Natural killer cell (primary cell): ENCODE measurements at regions not wholly inside any gene's neighbourhood (a gene's known extent, or its start where the extent isn't known, plus 50 kb on each side); places are given as distances from the start of the nearest gene placed in this dataset.
"Not testable (repeated sequence)": the region's sequence is repeated elsewhere in the genome, so short reads cannot be mapped to it uniquely, and the experiment has no call there.

Experiments
- ATAC-seq, 3 donors: fragments of 150-1000 bp in 2 of 3; fragments of 200-7000 bp in 1 of 3; cut with Tn5 transposase; 1 replicate in 1 of 3; 2 replicates in 2 of 3; pipeline ENCODE4 v1.10.0; 2021; ENCODE audit warnings: mild to moderate bottlenecking in 2 of 3, moderate library complexity in 2 of 3
- DNase-seq, 2 donors: peaks; one replicate each; pipeline versions ENCODE4 v3.0.0 to v3.0.0-alpha.2; 2013 to 2021; ENCODE audit warnings: mixed read lengths in 1 of 2
- H3K27ac ChIP-seq: one replicate; pipeline ENCODE4 v1.5.1; 2013; ENCODE audit warnings: mild to moderate bottlenecking, low read length
- H3K27me3 ChIP-seq: one replicate; pipeline ENCODE4 v1.6.1; 2013; ENCODE audit warnings: low read length; ENCODE audit not compliant: control insufficient read depth, insufficient read depth
- H3K36me3 ChIP-seq: one replicate; pipeline ENCODE4 v1.6.1; 2013; ENCODE audit warnings: low read length; ENCODE audit not compliant: control insufficient read depth, insufficient read depth
- H3K4me1 ChIP-seq: one replicate; pipeline ENCODE4 v1.6.1; 2013; ENCODE audit warnings: low read length; ENCODE audit not compliant: control insufficient read depth, insufficient read depth
- H3K4me3 ChIP-seq: one replicate; pipeline ENCODE4 v1.5.1; 2013; ENCODE audit warnings: low read length
- H3K9me3 ChIP-seq: one replicate; pipeline ENCODE4 v1.6.1; 2013; ENCODE audit warnings: low read length; ENCODE audit not compliant: control insufficient read depth, insufficient read depth
- H3K27ac Mint-ChIP-seq, 2 donors: one replicate each; pipeline ENCODE4 v1.8.0; 2022; ENCODE audit warnings: mild to moderate bottlenecking in 2 of 2, mixed read lengths in 2 of 2, moderate library complexity in 1 of 2
- H3K27me3 Mint-ChIP-seq, 2 donors: one replicate each; pipeline ENCODE4 v1.8.0; 2022; ENCODE audit warnings: low read depth in 2 of 2, mixed read lengths in 2 of 2
- H3K36me3 Mint-ChIP-seq: one replicate; pipeline ENCODE4 v1.8.0; 2022; ENCODE audit warnings: mixed read lengths
- H3K4me1 Mint-ChIP-seq, 2 donors: one replicate each; pipeline ENCODE4 v1.8.0; 2022; ENCODE audit warnings: mixed read lengths in 2 of 2
- H3K4me3 Mint-ChIP-seq: one replicate; pipeline ENCODE4 v1.8.0; 2022; ENCODE audit warnings: mild to moderate bottlenecking, moderate library complexity, mixed read lengths
- H3K9me3 Mint-ChIP-seq, 2 donors: one replicate each; pipeline ENCODE4 v1.8.0; 2022; ENCODE audit warnings: mixed read lengths in 2 of 2
- WGBS: methylation state at CpG from one replicate; pipeline ENCODE4 v1.1.7; 2013; ENCODE audit warnings: missing lambda C conversion rate; ENCODE audit not compliant: insufficient coverage; 5-methylcytosine and 5-hydroxymethylcytosine counted together
- intact Hi-C: fragments of 100-400 bp; cut with micrococcal nuclease; formaldehyde crosslinking; loops from one replicate; pipeline ENCODE4 v1.14.2; 2022

DNA sequence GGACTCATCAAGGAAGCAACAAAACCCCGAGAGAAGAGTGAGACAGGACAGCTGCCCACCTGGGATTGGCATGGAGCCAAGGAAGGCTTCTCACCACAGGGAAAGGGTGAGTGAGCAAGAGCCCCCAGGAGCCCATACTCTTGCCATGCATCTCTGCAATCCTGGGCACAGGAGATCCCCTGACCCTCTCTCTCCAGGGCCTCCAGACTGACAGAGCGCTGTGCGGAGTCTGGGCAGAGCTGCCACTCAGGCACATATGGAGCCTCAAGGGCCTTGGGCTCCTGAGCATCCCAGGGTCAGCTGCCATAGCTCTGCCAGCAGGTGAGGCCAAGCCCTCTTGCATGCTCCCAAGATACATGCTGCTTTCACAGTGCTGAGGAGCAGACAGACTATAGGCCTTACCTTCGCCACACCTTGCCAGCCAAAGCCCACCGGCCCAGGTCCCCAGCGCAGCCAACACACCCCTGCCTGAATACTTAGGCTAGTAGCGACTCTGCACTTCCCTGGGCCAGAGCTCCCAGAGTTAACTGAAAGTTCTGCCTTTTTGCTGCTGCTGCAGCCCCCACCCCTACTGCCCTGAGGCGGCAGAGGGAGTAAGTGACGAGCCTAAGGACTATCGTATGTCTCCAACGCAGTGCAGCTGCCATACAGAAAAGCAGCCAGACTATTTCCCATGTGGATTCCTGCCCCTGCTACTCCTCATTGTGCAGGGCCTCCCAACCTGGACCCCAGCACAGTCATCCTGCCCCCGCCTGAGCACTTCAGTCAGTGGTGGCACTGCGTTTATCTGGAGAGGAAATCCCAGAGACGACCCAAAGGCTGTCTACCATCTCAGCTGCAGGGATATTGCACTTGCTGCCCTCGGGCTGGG lies 251.6 kb downstream of the SPATA31A6 start:
- H3K9me3 ChIP-seq, H3K4me3 ChIP-seq, H3K27ac ChIP-seq, H3K4me1 ChIP-seq, H3K27me3 ChIP-seq, H3K27ac Mint-ChIP-seq, H3K36me3 ChIP-seq, H3K36me3 Mint-ChIP-seq, H3K4me1 Mint-ChIP-seq, H3K9me3 Mint-ChIP-seq, intact Hi-C loops, H3K27me3 Mint-ChIP-seq, H3K4me3 Mint-ChIP-seq, ATAC-seq, DNase-seq: not testable (repeated sequence)
- WGBS, result 71% methylated on average over 14 of the region's 15 CpGs

GRCh38 chr9:42435715-42436342 lies 252.4 kb downstream of the SPATA31A6 start:
- 85% methylated on average over 2 of the region's 4 CpGs for WGBS
- H3K27ac ChIP-seq, H3K9me3 ChIP-seq, DNase-seq, H3K4me3 ChIP-seq, H3K27me3 ChIP-seq, H3K4me1 Mint-ChIP-seq, H3K9me3 Mint-ChIP-seq, H3K4me3 Mint-ChIP-seq, intact Hi-C loops, H3K27ac Mint-ChIP-seq, ATAC-seq, H3K36me3 Mint-ChIP-seq, H3K4me1 ChIP-seq, H3K27me3 Mint-ChIP-seq, H3K36me3 ChIP-seq: not testable (repeated sequence)

DNA sequence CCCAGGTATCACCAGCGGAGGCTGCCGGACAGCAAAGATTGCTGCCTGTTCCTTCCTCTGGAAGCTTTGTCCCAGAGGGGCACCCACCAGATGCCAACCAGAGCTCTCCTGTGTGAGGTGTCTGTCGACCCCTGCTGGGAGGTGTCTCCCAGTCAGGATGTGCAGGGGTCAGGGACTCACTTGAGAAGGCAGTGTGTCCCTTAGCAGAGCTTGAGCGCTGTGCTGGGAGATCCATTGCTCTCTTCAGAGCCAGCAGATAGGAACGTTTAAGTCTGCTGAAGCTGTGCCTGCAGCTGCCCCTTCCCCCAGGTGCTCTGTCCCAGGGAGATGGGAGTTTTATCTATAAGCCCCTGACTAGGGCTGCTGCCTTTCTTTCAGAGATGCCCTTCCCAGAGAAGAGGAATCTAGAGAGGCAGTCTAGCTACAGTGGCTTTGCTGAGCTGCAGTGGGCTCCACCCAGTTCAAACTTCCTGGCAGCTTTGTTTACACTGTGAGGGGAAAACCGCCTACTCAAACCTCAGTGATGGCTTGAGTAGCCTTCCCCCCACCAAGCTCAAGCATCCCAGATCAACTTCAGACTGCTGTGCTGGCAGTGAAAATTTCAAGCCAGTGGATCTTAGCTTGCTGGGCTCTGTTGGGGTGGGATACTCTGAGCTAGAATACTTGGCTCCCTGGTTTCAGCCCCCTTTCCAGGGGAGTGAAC lies 253.7 kb downstream of the SPATA31A6 start:
- H3K4me3 Mint-ChIP-seq, intact Hi-C loops, H3K36me3 ChIP-seq, H3K27ac ChIP-seq, DNase-seq, H3K27me3 Mint-ChIP-seq, H3K27ac Mint-ChIP-seq, H3K9me3 Mint-ChIP-seq, H3K4me1 ChIP-seq, H3K9me3 ChIP-seq, H3K4me3 ChIP-seq, H3K36me3 Mint-ChIP-seq, H3K4me1 Mint-ChIP-seq, H3K27me3 ChIP-seq: not testable (repeated sequence)
- WGBS, result 60% methylated on average over 2 of the region's 6 CpGs
- ATAC-seq, result peak in 1 of 3 donors; percentile 36

DNA sequence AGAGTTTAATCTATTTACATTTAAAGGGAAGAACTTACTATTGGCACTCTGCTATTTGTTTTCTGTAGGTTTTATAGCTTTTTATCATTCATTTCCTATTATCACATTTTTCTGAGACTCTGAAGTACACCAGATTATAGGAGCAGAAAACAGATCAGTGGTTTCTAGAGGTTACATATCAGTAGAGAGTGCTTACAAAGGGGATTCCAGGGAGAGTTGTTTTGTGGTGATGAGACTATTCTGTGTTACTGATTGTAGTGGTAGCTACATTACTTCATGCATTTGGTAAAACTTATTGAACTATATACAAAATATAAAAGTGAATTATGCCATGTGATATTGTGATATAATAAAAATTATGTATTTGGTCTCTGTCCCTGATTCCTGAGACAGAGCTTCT lies 259.2 kb downstream of the SPATA31A6 start:
- DNase-seq, H3K36me3 ChIP-seq, H3K36me3 Mint-ChIP-seq, H3K27ac Mint-ChIP-seq, H3K27me3 ChIP-seq, intact Hi-C loops, H3K4me1 ChIP-seq, H3K4me3 Mint-ChIP-seq, H3K4me3 ChIP-seq, H3K27me3 Mint-ChIP-seq, H3K9me3 ChIP-seq, H3K4me1 Mint-ChIP-seq, H3K27ac ChIP-seq, H3K9me3 Mint-ChIP-seq, ATAC-seq: not testable (repeated sequence)

DNA sequence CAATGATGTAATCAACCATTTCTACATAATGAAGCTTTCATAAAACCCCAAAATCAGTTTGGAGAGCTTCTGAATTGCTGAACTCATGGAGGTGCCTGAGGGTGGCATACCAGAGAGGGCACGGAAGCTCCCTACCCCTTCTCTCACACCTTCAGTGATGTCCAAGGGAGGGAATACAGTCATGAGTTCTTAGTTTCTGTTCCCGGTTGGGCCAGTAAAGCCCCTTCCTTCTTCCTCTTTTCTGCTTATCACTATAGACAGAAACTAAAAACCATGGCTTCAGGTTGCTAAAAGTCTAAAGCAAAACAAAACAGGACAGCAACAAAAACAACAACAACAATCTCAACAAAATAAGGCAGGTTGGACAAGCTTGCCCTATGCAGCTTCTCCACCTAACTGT lies 260.0 kb downstream of the SPATA31A6 start:
- H3K4me3 Mint-ChIP-seq, H3K36me3 Mint-ChIP-seq, H3K27ac ChIP-seq, H3K27me3 ChIP-seq, H3K36me3 ChIP-seq, H3K4me1 Mint-ChIP-seq, intact Hi-C loops, H3K4me3 ChIP-seq, H3K4me1 ChIP-seq, H3K27ac Mint-ChIP-seq, H3K9me3 ChIP-seq, H3K9me3 Mint-ChIP-seq, H3K27me3 Mint-ChIP-seq, ATAC-seq, DNase-seq: not testable (repeated sequence)
- 0% methylated on average over 1 of the region's 2 CpGs for WGBS

DNA sequence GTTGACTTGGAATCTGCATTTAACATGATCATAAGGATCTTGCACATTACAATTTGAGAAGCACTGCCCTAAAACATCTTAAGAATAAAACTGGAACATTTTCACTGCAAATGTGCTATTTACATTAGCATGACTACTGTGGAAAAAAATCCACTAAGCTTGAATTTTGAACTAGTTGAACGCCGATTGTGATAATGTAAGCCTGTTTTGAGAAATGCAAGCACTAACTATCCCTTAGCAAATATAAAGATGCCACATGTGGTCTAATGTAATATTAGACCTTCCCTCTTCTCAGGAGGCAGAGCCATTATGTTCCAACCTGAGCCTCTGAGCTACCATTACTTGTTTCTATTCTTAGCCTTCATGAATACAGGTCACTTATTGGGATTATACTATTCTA lies 278.0 kb downstream of the SPATA31A6 start:
- H3K27ac ChIP-seq, H3K27ac Mint-ChIP-seq, H3K36me3 ChIP-seq, H3K9me3 ChIP-seq, H3K27me3 ChIP-seq, H3K9me3 Mint-ChIP-seq, DNase-seq, H3K27me3 Mint-ChIP-seq, H3K4me3 Mint-ChIP-seq, H3K36me3 Mint-ChIP-seq, intact Hi-C loops, H3K4me3 ChIP-seq, H3K4me1 Mint-ChIP-seq, ATAC-seq, H3K4me1 ChIP-seq: not testable (repeated sequence)
- 95% methylated on average over 2 of the region's 2 CpGs for whole genome bisulfite sequencing

DNA sequence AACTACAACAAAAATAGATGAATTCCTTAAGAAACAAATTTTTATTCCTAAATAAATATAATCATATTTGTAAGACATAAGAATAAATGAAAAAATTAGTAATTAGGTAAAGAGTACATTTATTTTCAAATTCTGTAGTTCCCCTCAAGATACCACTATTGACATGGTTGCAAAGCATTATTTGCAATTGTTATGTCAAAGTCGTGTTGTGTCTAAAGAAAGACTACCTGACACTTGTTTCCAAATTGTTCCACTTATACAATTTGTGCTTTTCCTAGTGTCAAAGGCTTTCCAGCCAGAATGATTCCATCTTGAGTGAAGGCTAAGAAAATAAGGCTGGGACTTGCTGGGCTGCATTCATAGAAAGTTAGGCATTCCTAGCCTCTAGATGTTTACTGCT lies 278.4 kb downstream of the SPATA31A6 start:
- H3K4me1 Mint-ChIP-seq, H3K4me3 ChIP-seq, H3K27ac ChIP-seq, H3K9me3 ChIP-seq, H3K27me3 Mint-ChIP-seq, H3K36me3 ChIP-seq, intact Hi-C loops, H3K36me3 Mint-ChIP-seq, H3K4me1 ChIP-seq, H3K27ac Mint-ChIP-seq, DNase-seq, H3K9me3 Mint-ChIP-seq, H3K27me3 ChIP-seq, ATAC-seq, H3K4me3 Mint-ChIP-seq: not testable (repeated sequence)
- WGBS, result no CpG with 5 or more reads among the region's 1 CpG
